Mucosa of descending colon (tissue), 3 donors: ENCODE measurements at regions not wholly inside any gene's neighbourhood (a gene's known extent, or its start where the extent isn't known, plus 50 kb on each side); places are given as distances from the start of the nearest gene placed in this dataset.

Experiments used
- ATAC-seq: fragments of 200-7000 bp; cut with Tn5 transposase; one replicate; pipeline ENCODE4 v1.9.1; 2020; ENCODE audit warnings: mild to moderate bottlenecking, moderate library complexity
- DNase-seq, 3 donors: peaks; one replicate each; pipeline ENCODE4 v3.0.0-alpha.2; 2020
- H3K36me3 ChIP-seq: fragments of 200-600 bp; one replicate; pipeline ENCODE4 v1.8.0; 2021; ENCODE audit warnings: low read depth, mild to moderate bottlenecking
- H3K4me1 ChIP-seq: fragments of 200-600 bp; one replicate; pipeline ENCODE4 v1.8.0; 2021; ENCODE audit warnings: low read depth, mild to moderate bottlenecking
- H3K4me3 ChIP-seq: fragments of 200-600 bp; one replicate; pipeline ENCODE4 v1.8.0; 2021; ENCODE audit warnings: mild to moderate bottlenecking
- H3K9me3 ChIP-seq: fragments of 200-600 bp; one replicate; pipeline ENCODE4 v1.8.0; 2021; ENCODE audit warnings: mild to moderate bottlenecking
- CTCF ChIP-seq: fragments of 200-600 bp; IDR thresholded peaks from one replicate; pipeline ENCODE4 v1.8.0; 2022; ENCODE audit warnings: antibody characterized with exemption, mild to moderate bottlenecking
- intact Hi-C, 2 donors: fragments of 100-400 bp; cut with DNase I in 1 of 2; cut with micrococcal nuclease in 1 of 2; formaldehyde crosslinking; loops; one replicate each; pipeline versions ENCODE4 v1.11.0 to v1.11.1; 2022; cut with DNase I, micrococcal nuclease
- donor health status: DM: no; HTN: no; CAD: no; lungs with moderate emphysema.
- donor health status: DM: no; HTN: no; CAD: no.
- donor health status: DM: no; HTN: yes; CAD: no.

- ATAC-seq (no peak), DNase-seq (no peak)
- intact Hi-C loops, result no loop called here
- no peak for TF ChIP-seq CTCF
- peaks cover 45% of the 10 kb centered on the region for H3K9me3 ChIP-seq
- H3K4me1 ChIP-seq, result no peaks in the 10 kb centered on the region
- H3K36me3 ChIP-seq, result no peaks in the 10 kb centered on the region
- H3K4me3 ChIP-seq, result no peak overlapping the region
Observed at GRCh38 chr5:25862276-25862675, 1176.1 kb downstream of the CDH9 start.

- H3K4me3 ChIP-seq, result no peak overlapping the region
- intact Hi-C loops, result no loop called here
- no peaks in the 10 kb centered on the region for H3K36me3 ChIP-seq
- H3K4me1 ChIP-seq, result no peaks in the 10 kb centered on the region
- DNase-seq (no peak), ATAC-seq (no peak)
- H3K9me3 ChIP-seq, result peaks cover 36% of the 10 kb centered on the region
- no peak for TF ChIP-seq CTCF
Observed at GRCh38 chr5:25858019-25858418, 1180.4 kb downstream of the CDH9 start.

GRCh38 chr5:25851301-25851700 is 1187.1 kb downstream of the CDH9 start:
- no peak overlapping the region for H3K4me3 ChIP-seq
- no peak for TF ChIP-seq CTCF
- H3K4me1 ChIP-seq, result no peaks in the 10 kb centered on the region
- intact Hi-C loops, result no loop called here
- peaks cover 26% of the 10 kb centered on the region for H3K9me3 ChIP-seq
- H3K36me3 ChIP-seq, result no peaks in the 10 kb centered on the region
- no peak for ATAC-seq
- no peak for DNase-seq

GRCh38 chr5:25850581-25850980 is 1187.8 kb downstream of the CDH9 start:
- Histone ChIP-seq H3K4me1 (no peaks in the 10 kb centered on the region), H3K4me3 (no peak overlapping the region), H3K36me3 (no peaks in the 10 kb centered on the region), H3K9me3 (peaks cover 32% of the 10 kb centered on the region)
- no peak for TF ChIP-seq CTCF
- DNase-seq, result no peak
- no peak for ATAC-seq
- intact Hi-C loops, result no loop called here

GRCh38 chr5:25849270-25849669 is 1189.1 kb downstream of the CDH9 start:
- no peak for TF ChIP-seq CTCF
- intact Hi-C loops, result no loop called here
- Histone ChIP-seq H3K9me3 (peaks cover 35% of the 10 kb centered on the region), H3K4me1 (no peaks in the 10 kb centered on the region), H3K36me3 (no peaks in the 10 kb centered on the region), H3K4me3 (no peak overlapping the region)
- ATAC-seq (no peak), DNase-seq (no peak)

GRCh38 chr5:25823330-25823873 is 1178.6 kb upstream of the CDH10 start:
- H3K36me3 ChIP-seq, result no peaks in the 10 kb centered on the region
- ATAC-seq (no peak), DNase-seq (no peak)
- peaks cover 31% of the 10 kb centered on the region for H3K9me3 ChIP-seq
- no peak overlapping the region for H3K4me3 ChIP-seq
- H3K4me1 ChIP-seq, result no peaks in the 10 kb centered on the region
- TF ChIP-seq CTCF, result no peak
- intact Hi-C loops, result no loop called here
